Liver (tissue), 3 donors: ENCODE measurements at regions not wholly inside any gene's neighbourhood (a gene's known extent, or its start where the extent isn't known, plus 50 kb on each side); places are given as distances from the start of the nearest gene placed in this dataset.

Experiments used
- CTCF ChIP-seq: fragments of 150-350 bp; IDR thresholded peaks from 2 replicates; pipeline ENCODE4 v1.5.1; 2017; ENCODE audit warnings: improper control_type of control experiment, low read depth, low read length; ENCODE audit not compliant: missing input control
- FOXA1 ChIP-seq: IDR thresholded peaks from 2 replicates; pipeline ENCODE4 v1.6.1; 2016; ENCODE audit warnings: antibody characterized with exemption
- GABPA ChIP-seq, 2 donors: IDR thresholded peaks in 1 of 2; conservative IDR thresholded peaks in 1 of 2; 2 replicates each; pipeline ENCODE4 v1.6.1; 2016; ENCODE audit warnings: antibody characterized with exemption in 2 of 2, mild to moderate bottlenecking in 1 of 2, moderate library complexity in 1 of 2
- HNF4A ChIP-seq, 2 donors: conservative IDR thresholded peaks; 2 replicates each; pipeline ENCODE4 v1.6.1; 2016; ENCODE audit warnings: antibody characterized with exemption in 2 of 2, mild to moderate bottlenecking in 2 of 2
- HNF4G ChIP-seq: IDR thresholded peaks from 2 replicates; pipeline ENCODE4 v1.6.1; 2016; ENCODE audit warnings: antibody characterized with exemption
- JUND ChIP-seq, 2 donors: IDR thresholded peaks; 2 replicates each; pipeline ENCODE4 v1.6.1; 2016; ENCODE audit warnings: antibody characterized with exemption in 2 of 2
- NR2F2 ChIP-seq: IDR thresholded peaks from 2 replicates; pipeline ENCODE4 v1.6.1; 2016; ENCODE audit warnings: antibody characterized with exemption
- REST ChIP-seq: IDR thresholded peaks from 2 replicates; pipeline ENCODE4 v1.6.1; 2016; ENCODE audit warnings: antibody characterized with exemption, mild to moderate bottlenecking
- SP1 ChIP-seq: IDR thresholded peaks from 2 replicates; pipeline ENCODE4 v1.6.1; 2018; ENCODE audit warnings: antibody characterized with exemption, mild to moderate bottlenecking
- TAF1 ChIP-seq: conservative IDR thresholded peaks from 2 replicates; pipeline ENCODE4 v1.6.1; 2016; ENCODE audit warnings: antibody characterized with exemption, mild to moderate bottlenecking
- TF ChIP-seq, protein P1 (sequence below): IDR thresholded peaks from 2 replicates; pipeline ENCODE4 v1.6.1; 2016; ENCODE audit warnings: antibody characterized with exemption
- TF ChIP-seq, protein P2 (sequence below): IDR thresholded peaks from 2 replicates; pipeline ENCODE4 v1.6.1; 2016; ENCODE audit warnings: antibody characterized with exemption
- donor health status: healthy.
- donor health status: healthy.

GRCh38 chr21:19266636-19267035 lies 863.1 kb upstream of the TMPRSS15 start:
- TF ChIP-seq CTCF = no peak
- TF ChIP-seq TAF1 = no peak
- TF ChIP-seq SP1 = no peak
- TF ChIP-seq GABPA (IDR thresholded peaks at IDR 0.05 in 1 of 2, conservative IDR thresholded peaks at IDR 0.05 in 1 of 2) = no peak
- no peak for TF ChIP-seq JUND (IDR thresholded peaks at IDR 0.05)
- TF ChIP-seq REST = no peak
- no peak for TF ChIP-seq HNF4G
- TF ChIP-seq, protein P1, sequence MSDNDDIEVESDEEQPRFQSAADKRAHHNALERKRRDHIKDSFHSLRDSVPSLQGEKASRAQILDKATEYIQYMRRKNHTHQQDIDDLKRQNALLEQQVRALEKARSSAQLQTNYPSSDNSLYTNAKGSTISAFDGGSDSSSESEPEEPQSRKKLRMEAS = no peak
- TF ChIP-seq, protein P2, sequence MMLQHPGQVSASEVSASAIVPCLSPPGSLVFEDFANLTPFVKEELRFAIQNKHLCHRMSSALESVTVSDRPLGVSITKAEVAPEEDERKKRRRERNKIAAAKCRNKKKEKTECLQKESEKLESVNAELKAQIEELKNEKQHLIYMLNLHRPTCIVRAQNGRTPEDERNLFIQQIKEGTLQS = no peak
- no peak for TF ChIP-seq HNF4A (conservative IDR thresholded peaks at IDR 0.05)
- no peak for TF ChIP-seq FOXA1
- no peak for TF ChIP-seq NR2F2
